Germinal center (tissue), 1 donor: ENCODE measurements at regions not wholly inside any gene's neighbourhood (a gene's known extent, or its start where the extent isn't known, plus 50 kb on each side); places are given as distances from the start of the nearest gene placed in this dataset.
"Not testable (repeated sequence)": the region's sequence is repeated elsewhere in the genome, so short reads cannot be mapped to it uniquely, and the experiment has no call there.

ENCODE experiments used
- DNase-seq: peaks from one replicate; pipeline ENCODE4 v3.0.0; 2012; ENCODE audit warnings: mixed read lengths, low spot score

DNA sequence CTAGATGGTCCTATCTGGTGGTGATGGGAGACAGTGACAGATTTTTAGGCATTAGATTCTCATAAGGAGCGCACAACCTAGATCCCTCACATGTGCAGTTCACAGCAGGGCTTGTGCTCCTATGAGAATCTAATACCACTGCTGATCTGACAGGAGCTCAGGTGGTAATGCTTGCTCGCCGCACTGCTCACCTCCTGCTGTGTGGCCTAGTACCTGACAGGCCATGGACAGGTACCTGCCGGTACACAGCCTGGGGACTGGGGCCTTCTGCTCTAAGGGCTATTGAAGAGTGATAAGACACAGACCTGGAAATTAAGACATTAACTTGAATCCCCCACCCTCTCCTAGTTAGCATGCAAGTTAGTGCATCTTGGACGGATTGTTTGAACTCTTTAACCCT is 64.4 kb downstream of the KLRB1 start:
- not testable (repeated sequence) for DNase-seq

DNA sequence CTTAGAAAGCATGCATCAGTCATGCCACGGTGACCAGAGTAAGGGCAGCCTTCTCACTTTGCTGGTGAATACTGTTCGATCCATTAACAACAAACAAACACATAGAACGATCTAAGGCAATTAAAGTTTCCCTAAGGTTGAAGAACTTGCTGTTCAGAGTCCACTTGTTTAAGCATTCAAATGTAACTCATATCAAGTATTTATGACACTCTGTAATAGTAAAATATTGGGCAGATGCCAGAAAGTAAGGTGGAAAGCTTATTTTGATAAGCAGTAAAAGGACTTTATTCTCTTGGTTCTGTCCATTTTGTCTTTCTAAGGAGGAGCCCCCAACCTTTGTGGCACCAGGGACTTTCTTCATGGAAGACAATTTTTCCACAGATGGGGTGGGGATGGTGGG is 64.9 kb downstream of the KLRB1 start:
- DNase-seq = not testable (repeated sequence)

DNA sequence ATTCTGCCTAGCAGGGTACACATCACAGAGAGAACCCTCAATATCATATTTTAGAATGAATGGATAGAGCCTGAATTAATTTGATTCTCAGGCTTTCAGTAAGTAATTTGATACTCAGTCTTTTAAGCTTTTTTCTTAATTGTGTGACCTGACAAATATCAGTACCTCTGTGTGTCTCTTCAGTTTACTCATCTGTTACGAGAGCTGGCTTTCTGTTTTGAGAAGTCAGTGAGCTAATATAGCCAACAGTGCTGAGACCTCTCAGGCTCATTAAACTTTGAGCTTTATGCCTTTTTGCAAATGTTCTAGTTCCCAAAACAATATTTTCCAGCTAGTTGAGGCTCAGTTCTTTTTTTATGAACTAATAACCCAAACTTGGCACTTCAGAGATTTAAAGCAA is 91.8 kb downstream of the KLRB1 start:
- not testable (repeated sequence) for DNase-seq

DNA sequence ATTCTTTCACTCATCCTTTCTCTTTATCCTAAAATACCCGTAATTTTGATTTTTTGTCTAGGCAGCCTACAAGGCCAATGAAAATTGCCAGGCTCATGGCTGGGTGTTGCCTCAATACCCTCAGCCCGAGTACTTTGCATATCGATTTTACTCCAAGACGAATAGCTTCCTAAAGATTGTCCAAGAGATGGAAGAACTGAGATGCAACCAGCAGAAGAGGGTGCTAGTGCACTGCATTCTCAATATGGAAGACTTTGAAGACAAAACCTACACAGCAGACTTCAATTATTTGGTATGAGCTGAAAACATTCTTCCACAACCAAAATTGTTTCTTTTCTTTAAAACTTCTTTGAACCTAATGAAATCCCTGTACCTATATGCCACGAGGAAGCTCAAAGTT is 95.0 kb downstream of the KLRB1 start:
- DNase-seq = not testable (repeated sequence)

DNA sequence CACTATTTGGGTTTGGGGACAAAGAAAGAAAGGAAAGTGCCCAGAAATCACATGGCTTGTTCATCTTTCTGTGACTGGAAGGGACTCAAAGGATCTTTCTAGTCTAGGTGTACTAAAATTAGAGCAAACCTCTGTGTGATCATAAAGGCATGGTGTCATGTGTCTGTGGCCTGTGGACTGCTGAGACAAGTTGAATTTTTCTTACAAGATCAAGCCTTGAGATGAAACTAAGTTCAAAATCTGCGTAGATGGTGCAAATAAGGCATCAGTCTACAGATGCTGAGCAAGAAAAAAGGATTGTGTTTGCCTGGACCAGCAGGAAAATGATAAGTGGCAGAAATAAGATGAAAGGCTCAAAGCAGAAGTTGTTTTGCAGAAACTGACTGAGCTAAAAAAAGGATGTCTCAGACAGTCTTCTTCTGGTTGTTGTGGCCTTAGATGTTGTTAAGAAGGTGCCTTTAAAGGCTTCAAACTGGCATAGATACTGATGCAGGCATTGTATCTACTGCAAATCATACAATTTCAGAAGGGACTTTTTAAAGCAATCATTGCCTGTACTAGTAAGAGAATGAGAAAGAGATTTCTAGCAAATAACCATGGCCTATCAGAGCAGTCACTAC is 97.2 kb downstream of the KLRB1 start:
- not testable (repeated sequence) for DNase-seq

DNA sequence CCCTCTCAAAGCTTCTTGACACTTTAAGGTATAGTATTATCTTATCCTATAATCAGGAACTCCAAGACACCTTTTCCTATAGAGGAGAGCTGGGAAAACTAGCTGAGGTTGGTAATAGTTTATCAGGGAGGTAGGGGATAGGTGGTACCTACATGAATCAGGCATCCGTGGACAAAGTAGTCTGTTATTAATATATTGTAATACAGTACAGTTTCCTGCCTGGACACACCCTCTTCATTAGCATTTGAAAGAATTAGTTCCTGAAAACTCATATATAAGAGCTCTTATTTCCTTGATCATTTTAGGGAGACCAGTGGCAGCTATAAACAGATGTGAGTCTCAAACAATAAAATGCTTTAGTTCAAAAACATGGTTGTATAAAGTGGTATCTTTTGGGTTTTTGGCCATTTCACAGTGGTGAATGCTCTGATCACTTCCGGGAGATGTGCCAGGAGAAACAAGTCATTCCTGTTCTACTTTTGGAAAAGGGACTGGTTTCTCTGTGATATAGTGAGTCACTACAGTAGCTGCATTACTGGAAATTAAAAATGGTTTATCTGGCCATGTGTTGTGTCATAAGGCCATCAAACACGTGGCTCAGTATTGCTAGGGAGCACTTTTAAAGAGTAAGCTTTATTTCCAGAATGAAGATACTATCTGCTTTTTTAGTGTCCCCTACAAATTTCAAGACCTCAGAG is 98.1 kb downstream of the KLRB1 start:
- no peak for DNase-seq

DNA sequence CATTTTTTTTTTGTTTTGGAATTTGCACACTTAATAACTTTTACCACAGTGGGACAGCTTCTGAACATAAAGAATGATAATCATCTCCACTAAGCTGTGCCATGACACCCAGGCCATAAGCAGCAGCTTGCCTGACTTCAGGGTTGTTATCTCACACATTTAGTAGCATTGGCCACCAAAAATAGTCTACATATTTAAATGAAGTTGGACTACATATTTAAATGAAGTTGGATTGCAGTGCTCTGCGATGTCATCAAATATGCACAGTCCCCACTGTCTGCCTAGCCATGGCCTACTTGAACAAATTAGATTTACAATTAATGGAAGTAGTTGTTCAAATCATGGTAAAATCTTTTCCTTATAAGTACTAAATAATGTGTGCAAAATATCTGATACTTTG is 101.0 kb downstream of the KLRB1 start:
- no peak for DNase-seq

DNA sequence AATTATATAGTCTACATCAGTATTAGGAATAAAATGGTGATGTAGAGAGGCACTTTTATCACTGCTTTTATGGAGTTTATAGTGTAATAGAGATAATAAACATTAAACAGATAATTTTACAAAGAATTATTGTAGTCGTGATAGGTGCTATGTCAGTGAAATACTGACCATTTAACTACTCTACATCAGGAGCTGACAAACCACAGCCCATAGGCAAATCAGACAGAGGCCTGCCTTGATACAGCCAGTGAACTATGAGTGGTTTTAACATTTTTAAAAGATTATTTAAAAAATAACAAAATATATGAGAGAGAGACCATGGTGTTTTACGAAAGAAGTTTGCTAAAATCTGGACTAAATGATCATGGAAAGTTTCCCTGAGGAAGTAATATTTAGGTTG is 104.3 kb downstream of the KLRB1 start:
- DNase-seq = not testable (repeated sequence)

DNA sequence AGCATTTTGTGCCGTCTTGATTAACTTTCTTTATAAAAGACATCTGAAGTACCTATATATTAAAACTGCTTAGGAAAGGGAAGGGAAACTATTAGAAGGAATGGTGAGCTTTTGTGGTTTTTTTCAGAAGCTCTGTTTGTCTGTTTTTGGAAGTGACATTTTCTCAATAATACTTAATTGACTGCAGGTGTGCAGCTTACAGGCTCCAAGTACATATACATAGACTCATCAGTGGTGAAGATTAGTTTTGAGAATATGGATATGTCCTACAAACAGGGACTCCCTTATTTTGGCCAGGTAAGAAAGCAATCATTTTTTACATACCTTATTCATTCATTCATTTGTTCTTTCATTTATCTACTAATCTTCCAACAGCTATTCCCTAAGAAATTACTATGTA is 104.9 kb downstream of the KLRB1 start:
- DNase-seq = not testable (repeated sequence)

DNA sequence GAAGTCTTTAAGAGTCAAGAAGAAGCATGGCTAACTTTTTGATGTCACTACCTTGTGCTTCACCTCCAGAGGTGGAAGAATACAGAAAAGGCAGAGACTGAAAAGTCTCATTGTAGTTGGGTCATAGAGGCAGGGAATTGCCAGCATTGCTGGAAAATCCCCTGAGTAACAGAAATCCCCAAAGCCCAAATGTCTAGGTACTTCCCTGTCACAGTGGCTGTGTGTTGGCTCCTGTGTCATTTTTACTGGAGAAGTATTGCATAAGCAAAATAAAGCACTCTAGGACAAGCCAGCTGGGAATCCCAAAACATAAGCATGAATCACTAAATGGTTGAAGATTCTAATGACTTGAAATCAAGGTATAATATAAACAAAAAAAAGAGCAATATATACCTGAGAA is 114.4 kb downstream of the KLRB1 start:
- not testable (repeated sequence) for DNase-seq

DNA sequence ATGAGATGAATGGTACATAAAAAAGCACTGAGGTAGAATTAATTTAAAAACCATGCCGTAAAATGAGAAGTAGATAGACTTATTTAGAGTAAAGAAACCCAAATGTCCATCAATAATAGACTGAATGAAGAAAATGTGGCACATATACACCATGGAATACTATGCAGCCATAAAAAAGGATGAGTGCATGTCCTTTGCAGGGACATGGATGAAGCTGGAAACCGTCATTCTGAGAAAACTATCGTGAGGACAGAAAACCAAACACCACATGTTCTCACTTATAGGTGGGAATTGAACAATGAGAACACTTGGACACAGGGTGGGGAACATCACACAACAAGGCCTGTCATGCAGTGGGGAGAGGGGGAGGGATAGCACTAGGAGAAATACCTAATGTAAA is 126.4 kb downstream of the KLRB1 start:
- DNase-seq = not testable (repeated sequence)

DNA sequence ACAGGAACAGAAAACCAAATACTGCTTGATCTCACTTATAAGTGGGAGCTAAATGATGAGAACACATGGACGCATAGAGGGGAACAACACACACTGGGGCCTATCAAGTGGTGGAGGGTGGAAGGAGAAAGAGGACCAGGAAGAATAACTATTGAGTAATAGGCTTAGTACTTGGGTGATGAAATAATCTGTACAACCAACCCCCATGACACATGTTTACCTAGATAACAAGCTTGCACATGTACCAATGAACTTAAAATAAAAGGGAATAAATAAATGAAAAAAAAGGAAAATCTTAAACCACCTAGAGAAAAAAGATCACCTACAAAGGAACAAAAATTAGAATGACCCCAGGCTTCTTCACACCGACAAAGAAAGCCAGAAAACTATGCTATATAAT is 133.5 kb downstream of the KLRB1 start:
- not testable (repeated sequence) for DNase-seq

DNA sequence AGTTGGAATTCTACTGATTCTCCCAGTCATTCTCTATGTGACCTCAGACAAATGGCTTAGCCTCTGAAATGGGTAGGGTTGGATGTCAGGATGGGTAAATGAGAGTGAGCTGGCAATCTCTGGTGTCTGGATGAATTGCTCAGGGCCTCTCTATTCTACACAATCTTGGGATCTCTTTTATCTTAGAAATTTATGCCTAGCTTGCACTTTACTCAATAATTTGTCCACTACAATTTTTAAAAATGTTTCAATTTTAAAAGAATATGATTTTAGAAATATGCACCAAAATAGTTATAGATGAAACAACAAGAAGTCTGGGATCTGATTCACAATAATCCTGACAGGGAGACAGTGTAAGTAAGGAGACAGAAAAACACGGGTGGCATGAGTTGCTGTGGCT is 134.1 kb downstream of the KLRB1 start:
- not testable (repeated sequence) for DNase-seq

DNA sequence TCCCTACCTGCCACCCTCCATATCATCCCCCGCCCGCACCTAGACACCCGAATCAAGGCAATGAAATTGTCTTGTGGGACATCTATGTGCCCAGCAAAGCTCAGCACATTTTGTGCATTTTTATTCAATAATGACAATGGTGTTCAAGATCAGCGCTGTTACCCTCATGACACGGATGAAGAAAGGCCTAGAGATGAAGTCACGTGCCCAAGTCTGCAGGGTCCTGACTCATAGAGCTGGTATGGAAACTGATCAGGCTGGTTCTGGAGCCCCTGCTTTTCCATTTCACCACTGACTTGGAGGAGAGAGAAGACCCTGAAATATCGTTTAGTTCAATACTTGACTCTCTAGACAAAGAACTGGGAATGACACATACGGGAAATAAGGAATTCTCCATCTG is 136.2 kb downstream of the KLRB1 start:
- DNase-seq = not testable (repeated sequence)

DNA sequence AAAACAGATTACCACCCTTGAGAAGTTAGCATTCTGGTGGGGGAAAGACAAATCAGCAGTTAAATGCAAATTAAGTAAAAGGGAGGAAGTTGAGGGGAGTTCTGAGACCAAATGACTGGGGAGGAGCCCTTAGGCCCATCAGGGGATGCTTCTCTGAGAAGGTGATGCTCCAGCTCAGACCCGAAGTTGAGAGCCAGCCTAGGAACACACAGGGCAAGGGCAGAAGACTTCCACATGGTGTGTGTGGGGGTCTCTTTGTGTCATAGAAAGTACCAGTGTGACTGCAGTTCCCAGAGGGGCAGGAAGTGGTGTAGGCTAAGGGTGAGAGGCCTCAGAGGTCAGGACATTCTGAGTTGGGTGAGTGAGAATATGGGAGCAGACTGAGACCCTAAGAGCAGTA is 137.3 kb downstream of the KLRB1 start:
- peak; percentile 20 for DNase-seq

DNA sequence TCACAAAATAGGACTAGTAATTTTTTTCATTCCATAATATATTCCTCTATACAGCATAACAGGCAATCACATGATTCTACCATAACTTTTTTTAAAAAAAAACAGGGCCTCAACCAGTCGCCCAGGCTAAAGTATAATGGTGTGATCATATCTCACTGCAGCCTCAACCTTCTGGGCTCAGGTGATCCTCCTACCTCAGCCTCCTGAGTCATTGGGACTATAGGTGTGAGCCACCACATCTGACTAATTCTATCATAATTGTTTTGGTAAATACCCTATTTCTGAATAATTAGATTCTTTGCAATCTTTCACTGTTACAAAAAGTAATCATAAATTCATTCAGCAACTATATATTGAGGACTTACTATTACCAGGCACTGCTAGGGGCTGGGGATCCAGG is 137.8 kb downstream of the KLRB1 start:
- DNase-seq = not testable (repeated sequence)

DNA sequence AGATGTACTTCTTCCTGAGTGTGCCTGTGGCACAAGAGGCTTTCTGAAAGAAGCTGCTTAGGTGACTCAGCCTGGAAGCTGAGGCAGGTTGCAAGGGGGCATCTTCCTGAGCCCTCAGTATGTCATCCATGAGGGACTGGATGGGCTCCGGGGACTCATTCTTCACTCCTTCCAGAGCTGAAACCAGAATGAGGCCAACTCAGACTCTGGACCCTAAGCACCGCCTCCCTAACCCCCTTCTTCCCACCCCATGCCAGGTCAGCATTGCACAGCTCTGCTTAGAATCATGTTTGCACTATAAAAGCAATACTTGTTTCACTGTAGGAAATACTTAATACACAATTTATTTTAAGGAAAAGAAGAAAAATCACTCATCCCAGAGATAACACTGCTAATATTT is 138.3 kb downstream of the KLRB1 start:
- not testable (repeated sequence) for DNase-seq

DNA sequence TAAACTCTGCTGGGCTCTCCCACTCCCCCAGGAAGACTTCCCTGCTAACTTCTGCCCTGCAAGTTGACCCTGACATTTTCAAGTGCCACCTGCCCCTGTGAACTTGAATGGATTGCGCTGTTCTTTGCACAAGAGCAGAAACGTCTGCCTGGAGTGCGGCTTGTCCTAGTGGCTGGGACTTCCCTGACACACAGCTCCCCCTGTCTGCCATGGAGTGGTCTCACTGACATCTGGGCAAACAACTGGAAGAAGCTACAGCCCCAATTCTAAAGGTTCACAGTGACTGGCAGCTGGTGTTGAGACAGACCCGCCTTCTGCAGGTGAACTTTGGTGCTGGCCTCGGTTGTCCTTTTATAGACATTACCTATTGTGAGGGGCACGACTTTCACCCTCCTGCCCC is 138.7 kb downstream of the KLRB1 start:
- DNase-seq = peak; percentile 15

DNA sequence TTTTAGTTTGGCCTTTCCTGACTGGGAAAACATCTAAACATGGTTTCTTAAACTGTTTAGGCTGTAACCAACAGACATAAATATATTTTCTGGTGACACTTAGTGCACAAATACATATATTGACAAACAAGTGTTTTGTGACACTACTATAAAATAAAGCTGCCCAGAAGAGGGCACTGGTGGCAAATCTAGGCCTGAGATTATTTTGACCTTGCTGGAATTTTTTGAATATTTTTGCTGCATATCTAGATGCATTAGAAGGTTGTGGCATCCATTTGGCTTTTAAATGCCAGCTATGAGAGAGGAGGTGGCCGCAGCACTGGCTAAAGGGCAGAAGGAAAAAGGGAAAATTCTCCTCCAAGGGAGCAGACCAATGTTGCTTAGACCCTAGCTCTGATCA is 139.6 kb downstream of the KLRB1 start:
- DNase-seq = not testable (repeated sequence)

DNA sequence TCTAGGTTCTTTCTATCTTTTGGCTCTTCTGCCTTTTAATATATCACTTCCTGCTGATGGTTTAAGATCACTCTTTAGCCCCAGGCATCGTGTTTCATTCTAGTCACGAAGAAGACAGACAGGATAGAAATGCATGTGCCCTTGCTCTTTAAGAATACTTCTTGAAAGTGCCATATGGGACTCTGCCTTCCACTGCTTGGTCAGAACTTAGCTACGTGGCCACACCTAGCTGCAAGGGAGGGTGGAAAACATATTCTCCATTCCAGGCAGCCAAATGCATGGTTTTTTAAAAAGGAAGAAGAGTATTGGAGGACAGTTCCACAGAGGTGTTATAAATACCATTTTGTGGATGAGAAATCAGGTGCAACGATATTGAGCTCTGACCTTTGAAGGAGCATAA is 143.3 kb downstream of the KLRB1 start:
- DNase-seq = no peak

DNA sequence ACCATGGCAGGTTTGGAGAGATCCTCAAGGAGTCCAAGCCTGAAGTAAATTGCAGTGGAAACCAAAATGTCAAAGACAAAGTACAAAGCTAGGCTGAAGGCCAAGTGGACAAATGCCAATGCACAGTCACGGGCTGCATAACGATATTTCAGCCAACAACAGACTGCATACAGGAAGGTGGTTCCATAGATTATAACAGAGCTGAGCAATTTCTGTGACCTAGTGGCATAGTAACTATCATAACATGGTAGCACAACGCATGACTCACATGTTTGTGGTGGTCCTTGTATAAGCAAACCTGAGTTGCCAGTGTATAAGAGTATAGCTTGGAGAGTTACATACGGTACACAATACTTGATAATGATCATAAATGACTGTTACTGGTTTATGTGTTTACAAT is 152.2 kb downstream of the KLRB1 start:
- DNase-seq = not testable (repeated sequence)

DNA sequence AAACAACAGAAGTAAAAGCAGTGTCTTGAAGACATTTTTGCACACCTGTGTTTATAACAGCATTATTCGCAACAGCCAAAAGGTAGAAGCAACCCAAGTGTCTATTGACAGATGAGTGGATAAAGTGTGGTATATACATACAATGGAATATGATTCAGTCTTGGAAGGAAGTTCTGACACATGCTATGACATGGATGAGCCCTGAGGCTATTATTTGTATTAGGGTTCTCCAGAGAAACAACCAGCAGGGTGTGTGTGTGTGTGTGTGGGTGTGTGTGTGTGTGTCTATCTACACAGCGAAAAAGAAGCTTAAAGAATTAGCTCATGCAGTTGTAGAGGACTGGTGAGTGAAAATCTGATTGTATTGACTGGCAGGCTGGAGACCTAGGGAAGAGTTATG is 153.7 kb downstream of the KLRB1 start:
- DNase-seq = not testable (repeated sequence)

DNA sequence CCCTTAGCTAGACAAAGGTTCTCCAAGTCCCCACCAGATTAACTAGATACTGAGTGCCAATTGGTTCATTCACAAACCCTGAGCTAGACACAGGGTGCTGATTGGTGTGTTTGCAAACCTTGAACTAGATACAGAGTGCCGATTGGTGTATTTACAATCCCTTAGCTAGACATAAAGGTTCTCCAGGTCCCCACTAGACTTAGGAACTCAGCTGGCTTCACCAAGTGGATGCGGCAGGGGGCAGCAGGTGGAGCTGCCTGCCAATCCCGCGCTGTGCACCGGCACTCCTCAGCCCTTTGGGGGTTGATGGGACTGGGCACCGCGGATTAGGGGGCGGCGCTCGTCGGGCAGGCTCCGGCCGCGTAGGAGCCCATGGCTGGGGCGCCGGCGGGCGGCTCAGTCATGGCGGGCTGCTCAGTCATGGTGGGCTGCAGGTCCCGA is 157.6 kb downstream of the KLRB1 start:
- DNase-seq = not testable (repeated sequence)

DNA sequence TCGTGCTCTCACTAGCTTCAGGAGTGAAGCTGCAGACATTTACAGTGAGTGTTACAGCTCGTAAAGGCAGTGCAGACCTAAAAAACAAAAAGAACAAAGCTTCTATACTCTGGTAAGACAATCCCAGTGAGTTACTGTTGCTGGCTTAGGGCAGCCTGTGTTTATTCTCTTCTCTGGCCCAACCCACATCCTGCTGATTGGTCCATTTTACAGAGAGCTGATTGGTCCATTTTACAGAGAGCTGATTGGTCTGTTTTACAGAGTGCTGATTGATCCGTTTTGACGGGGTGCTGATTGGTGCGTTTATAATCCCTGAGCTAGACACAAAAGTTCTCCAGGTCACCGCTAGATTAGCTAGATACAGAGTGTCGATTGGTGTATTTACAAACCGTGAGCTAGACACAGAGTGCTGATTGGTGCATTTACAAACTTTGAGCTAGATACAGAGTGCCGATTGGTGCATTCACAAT is 158.0 kb downstream of the KLRB1 start:
- DNase-seq = not testable (repeated sequence)
